Adrenal gland (tissue), 5 donors: ENCODE measurements at regions not wholly inside any gene's neighbourhood (a gene's known extent, or its start where the extent isn't known, plus 50 kb on each side); places are given as distances from the start of the nearest gene placed in this dataset.

Source experiments
- CTCF ChIP-seq, 6 experiments: fragments of 450-650 bp in 4 of 6; fragments of 200-600 bp in 2 of 6; sonication (generic) in 1 of 6; IDR thresholded peaks; 1 replicate in 5 of 6; 2 replicates in 1 of 6; pipeline versions ENCODE4 v1.5.1 to v1.8.0; 2016 to 2021; ENCODE audit warnings: antibody characterized with exemption in 6 of 6, mild to moderate bottlenecking in 2 of 6, moderate library complexity in 1 of 6
- POLR2A ChIP-seq, 2 donors: fragments of 450-650 bp; IDR thresholded peaks; one replicate each; pipeline ENCODE4 v1.6.1; 2017; ENCODE audit warnings: antibody characterized with exemption in 2 of 2, mild to moderate bottlenecking in 2 of 2, moderate library complexity in 1 of 2
- donor health status: DM: no; HTN: no; CAD: no.

- no peak for TF ChIP-seq CTCF (IDR thresholded peaks at IDR 0.05)
- no peak for TF ChIP-seq POLR2A (IDR thresholded peaks at IDR 0.05)
Observed at GRCh38 chr13:97548711-97549110, 114.7 kb downstream of the RAP2A start.
